ENCODE measurements at regions not wholly inside any gene's neighbourhood (a gene's known extent, or its start where the extent isn't known, plus 50 kb on each side); places are given as distances from the start of the nearest gene placed in this dataset.

- peak overlapping the region; percentile 88 for H3K4me3 ChIP-seq (ENCODE audit: control insufficient read depth, low read depth, low read length)
- DNase-seq (ENCODE audit: low read depth), result peak; percentile 95
- no peak for TF ChIP-seq CTCF (IDR thresholded peaks at IDR 0.05; ENCODE audit: control insufficient read depth, insufficient read depth, low read depth, low read length, missing control alignments)
These were observed 66.6 kb downstream of the KCNRG start for GRCh38 chr13:50081679-50082425.

- H3K4me3 ChIP-seq (ENCODE audit: control insufficient read depth, low read depth, low read length), result peak overlapping the region; percentile 88
- DNase-seq (ENCODE audit: low read depth), result peak; percentile 18
- TF ChIP-seq CTCF (IDR thresholded peaks at IDR 0.05; ENCODE audit: control insufficient read depth, insufficient read depth, low read depth, low read length, missing control alignments), result no peak
These were observed 67.4 kb downstream of the KCNRG start for GRCh38 chr13:50082426-50083281.

- no peak overlapping the region; the same call in 1 of the 2 replicates for H3K4me3 ChIP-seq (ENCODE audit: control insufficient read depth, low read depth, low read length)
- no peak for DNase-seq (ENCODE audit: low read depth)
- TF ChIP-seq CTCF (IDR thresholded peaks at IDR 0.05; ENCODE audit: control insufficient read depth, insufficient read depth, low read depth, low read length, missing control alignments), result peak; percentile 39
These were observed 69.8 kb downstream of the KCNRG start for GRCh38 chr13:50085063-50085462.

- TF ChIP-seq CTCF (IDR thresholded peaks at IDR 0.05; ENCODE audit: control insufficient read depth, insufficient read depth, low read depth, low read length, missing control alignments), result no peak
- no peak for DNase-seq (ENCODE audit: low read depth)
- H3K4me3 ChIP-seq (ENCODE audit: control insufficient read depth, low read depth, low read length), result no peak overlapping the region
These were observed 74.4 kb downstream of the KCNRG start for GRCh38 chr13:50089633-50090032.

- H3K4me3 ChIP-seq (ENCODE audit: control insufficient read depth, low read depth, low read length), result no peak overlapping the region
- no peak for TF ChIP-seq CTCF (IDR thresholded peaks at IDR 0.05; ENCODE audit: control insufficient read depth, insufficient read depth, low read depth, low read length, missing control alignments)
- no peak for DNase-seq (ENCODE audit: low read depth)
These were observed 75.0 kb downstream of the KCNRG start for GRCh38 chr13:50090211-50090610.

GRCh38 chr13:50094615-50095293, 79.5 kb downstream of the KCNRG start:
- no peak for TF ChIP-seq CTCF (IDR thresholded peaks at IDR 0.05; ENCODE audit: control insufficient read depth, insufficient read depth, low read depth, low read length, missing control alignments)
- H3K4me3 ChIP-seq (ENCODE audit: control insufficient read depth, low read depth, low read length), result no peak overlapping the region
- no peak for DNase-seq (ENCODE audit: low read depth)

All from AG09309 (cell line).